SK-N-SH (cell line): ENCODE measurements at regions not wholly inside any gene's neighbourhood (a gene's known extent, or its start where the extent isn't known, plus 50 kb on each side); places are given as distances from the start of the nearest gene placed in this dataset.

Source experiments
- CTCF ChIA-PET: fragments of 300-600, 350-600 bp; formaldehyde crosslinking; extraction: SDS; loops from one replicate; lab custom pipeline; 2021; lab: Yijun Ruan, JAX
- POLR2A ChIA-PET: fragments of 350-600 bp; sonication (Branson Sonifier 250); formaldehyde crosslinking; extraction: SDS; loops from one replicate; lab custom pipeline; 2020; ENCODE audit warnings: antibody characterized with exemption, inconsistent platforms; lab: Yijun Ruan, JAX
- DNase-seq: peaks from one replicate; pipeline ENCODE4 v3.0.0; 2012
- H2AFZ ChIP-seq: fragments of 200-600 bp; sonication (generic); 2 replicates; pipeline ENCODE4 v1.8.1; 2016; ENCODE audit warnings: antibody characterized with exemption, mild to moderate bottlenecking, low read depth
- H3F3A ChIP-seq: fragments of 200-600 bp; sonication (generic); replicated peaks from 2 replicates; pipeline ENCODE3; 2016; ENCODE audit warnings: antibody characterized with exemption, mild to moderate bottlenecking; ENCODE audit not compliant: insufficient read depth
- H3K27ac ChIP-seq, 2 experiments: fragments of 200-500 bp in 1 of 2; fragments of 200-600 bp in 1 of 2; sonication (Bioruptor generic) in 1 of 2; sonication (generic), shearing (Covaris generic) in 1 of 2; 2 replicates each; pipeline versions ENCODE4 v1.5.1 to v1.6.1; 2014 to 2016; ENCODE audit warnings: low read depth in 2 of 2, inconsistent platforms in 1 of 2, low read length in 1 of 2, mild to moderate bottlenecking in 1 of 2, mixed read lengths in 1 of 2
- H3K27me3 ChIP-seq: fragments of 200-600 bp; sonication (generic), shearing (Covaris generic); 2 replicates; pipeline ENCODE4 v1.6.1; 2016; ENCODE audit warnings: mixed run types; ENCODE audit not compliant: insufficient read depth
- H3K36me3 ChIP-seq, 2 experiments: fragments of 200-500 bp in 1 of 2; fragments of 200-600 bp in 1 of 2; sonication (Bioruptor generic) in 1 of 2; sonication (generic) in 1 of 2; replicated peaks in 1 of 2; 2 replicates each; pipeline versions ENCODE3 to v1.5.1; 2014 to 2016; ENCODE audit warnings: low read length in 1 of 2, mild to moderate bottlenecking in 1 of 2; ENCODE audit not compliant: insufficient read depth in 2 of 2, control insufficient read depth in 1 of 2
- H3K4me1 ChIP-seq, 2 experiments: fragments of 200-500 bp in 1 of 2; fragments of 200-600 bp in 1 of 2; sonication (Bioruptor generic) in 1 of 2; sonication (generic), shearing (Covaris generic) in 1 of 2; 2 replicates each; pipeline versions ENCODE4 v1.5.1 to v1.6.1; 2014 to 2016; ENCODE audit warnings: low read depth in 1 of 2, low read length in 1 of 2, mixed run types in 1 of 2; ENCODE audit not compliant: insufficient read depth in 2 of 2, control insufficient read depth in 1 of 2
- H3K4me2 ChIP-seq: fragments of 200-600 bp; sonication (generic), shearing (Covaris generic); 2 replicates; pipeline ENCODE4 v1.6.1; 2017; ENCODE audit warnings: mixed run types
- H3K4me3 ChIP-seq, 2 experiments: fragments of 200-500 bp in 1 of 2; fragments of 200-600 bp in 1 of 2; sonication (Bioruptor generic) in 1 of 2; sonication (generic), shearing (Covaris generic) in 1 of 2; 2 replicates each; pipeline versions ENCODE4 v1.5.1 to v1.8.1; 2014 to 2016; ENCODE audit warnings: low read depth in 2 of 2, inconsistent platforms in 1 of 2, low read length in 1 of 2, mild to moderate bottlenecking in 1 of 2, mixed read lengths in 1 of 2, moderate library complexity in 1 of 2
- H3K79me2 ChIP-seq: fragments of 200-600 bp; sonication (generic); 2 replicates; pipeline ENCODE4 v1.8.1; 2017; ENCODE audit warnings: mild to moderate bottlenecking; ENCODE audit not compliant: insufficient read depth
- H3K9ac ChIP-seq: fragments of 200-600 bp; sonication (generic); 2 replicates; pipeline ENCODE4 v1.6.1; 2017; ENCODE audit warnings: mixed run types
- H3K9me2 ChIP-seq: fragments of 200-600 bp; sonication (generic); 2 replicates; pipeline ENCODE4 v1.6.1; 2017; ENCODE audit warnings: mixed run types
- H3K9me3 ChIP-seq: fragments of 200-600 bp; sonication (generic); 2 replicates; pipeline ENCODE4 v1.6.1; 2017; ENCODE audit warnings: mixed run types, mild to moderate bottlenecking, moderate library complexity
- H4K20me1 ChIP-seq: fragments of 200-600 bp; sonication (generic); 2 replicates; pipeline ENCODE4 v1.6.1; 2017; ENCODE audit warnings: mild to moderate bottlenecking, mixed run types; ENCODE audit not compliant: insufficient read depth
- ELF1 ChIP-seq: IDR thresholded peaks from 2 replicates; pipeline ENCODE4 v1.4.0; 2012
- EP300 ChIP-seq, 2 experiments: IDR thresholded peaks; 2 replicates each; pipeline versions ENCODE4 v1.4.0 to v1.6.1; 2012; ENCODE audit warnings: borderline replicate concordance in 1 of 2, low read depth in 1 of 2, low read length in 1 of 2
- EZH2phosphoT487 ChIP-seq: fragments of 200-600 bp; sonication (generic); IDR thresholded peaks from 2 replicates; pipeline ENCODE4 v1.6.1; 2017; ENCODE audit warnings: low read depth, mixed run types, mild to moderate bottlenecking, antibody characterized with exemption, moderate library complexity, borderline replicate concordance
- FOXJ3 ChIP-seq: sonication (generic); formaldehyde crosslinking; IDR thresholded peaks from 2 replicates; pipeline ENCODE4 v1.5.1; 2020; ENCODE audit warnings: mild to moderate bottlenecking, missing genetic modification reagents
- FOXM1 ChIP-seq: IDR thresholded peaks from 2 replicates; pipeline ENCODE4 v1.4.0; 2012; ENCODE audit warnings: low read depth, mild to moderate bottlenecking
- GABPA ChIP-seq: IDR thresholded peaks from 2 replicates; pipeline ENCODE4 v1.4.0; 2012; ENCODE audit warnings: low read depth, mild to moderate bottlenecking
- MAX ChIP-seq: IDR thresholded peaks from 2 replicates; pipeline ENCODE4 v1.4.0; 2012; ENCODE audit warnings: low read depth
- NFIC ChIP-seq: IDR thresholded peaks from 2 replicates; pipeline ENCODE4 v1.4.0; 2012; ENCODE audit warnings: borderline replicate concordance
- POLR2AphosphoS5 ChIP-seq: IDR thresholded peaks from 2 replicates; pipeline ENCODE4 v1.6.1; 2012; ENCODE audit warnings: low read depth, low read length
- RAD21 ChIP-seq: IDR thresholded peaks from 2 replicates; pipeline ENCODE4 v1.6.1; 2012; ENCODE audit warnings: mild to moderate bottlenecking, low read length
- RCOR1 ChIP-seq: fragments of 150-350 bp; IDR thresholded peaks from 2 replicates; pipeline ENCODE4 v1.6.1; 2017; ENCODE audit warnings: antibody characterized with exemption, low read length
- REST ChIP-seq: IDR thresholded peaks from 2 replicates; pipeline ENCODE4 v1.6.1; 2012; ENCODE audit warnings: mild to moderate bottlenecking, low read depth, low read length, moderate library complexity
- RFX5 ChIP-seq: IDR thresholded peaks from 2 replicates; pipeline ENCODE4 v1.6.1; 2012; ENCODE audit warnings: mild to moderate bottlenecking, improper control_type of control experiment, low read length
- SIN3A ChIP-seq: IDR thresholded peaks from 2 replicates; pipeline ENCODE4 v1.6.1; 2012; ENCODE audit warnings: low read depth, mild to moderate bottlenecking, low read length, moderate library complexity, borderline replicate concordance
- TEAD4 ChIP-seq: IDR thresholded peaks from 2 replicates; pipeline ENCODE4 v1.4.0; 2012; ENCODE audit warnings: mild to moderate bottlenecking, borderline replicate concordance; ENCODE audit not compliant: insufficient read depth
- USF1 ChIP-seq: IDR thresholded peaks from 2 replicates; pipeline ENCODE4 v1.4.0; 2012; ENCODE audit warnings: low read depth, borderline replicate concordance
- WGBS: methylation state at CpG from one replicate; pipeline ENCODE4 v1.1.6; 2017; ENCODE audit warnings: low lambda C conversion rate; 5-methylcytosine and 5-hydroxymethylcytosine counted together

GRCh38 chr7:130929896-130930659 is 196.1 kb upstream of the KLF14 start (continued):
- TF ChIP-seq REST (no peak), EZH2phosphoT487 (no peak), FOXM1 (no peak), MAX (no peak)

DNA sequence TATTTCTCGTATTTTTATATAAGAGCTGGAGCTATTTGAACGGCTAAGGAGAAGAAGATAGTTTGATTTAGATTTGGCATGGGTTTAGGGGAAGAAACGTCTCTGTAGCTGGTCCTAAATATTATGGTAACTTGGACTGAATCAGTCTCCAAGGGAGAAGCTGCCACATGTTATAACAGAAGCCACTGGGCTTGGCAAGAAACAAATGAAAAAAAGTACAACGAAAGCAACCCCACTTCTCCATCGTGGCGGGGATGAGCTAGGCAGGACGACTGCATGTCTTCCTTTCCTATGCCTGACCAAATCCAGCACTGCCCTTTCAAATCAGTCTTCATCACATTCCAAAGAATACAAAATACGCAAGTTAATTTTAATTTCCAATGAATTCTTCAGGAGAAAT is 196.7 kb upstream of the KLF14 start:
- H3K36me3 ChIP-seq: peaks cover 10 to 13% of the 10 kb centered on the region in 2 experiments
- DNase-seq: no peak
- H3K9ac ChIP-seq: no peak overlapping the region
- no peak overlapping the region for H2AFZ ChIP-seq
- TF ChIP-seq EP300 (IDR thresholded peaks at IDR 0.05; ENCODE audit: borderline replicate concordance in 1 of 2, low read depth in 1 of 2, low read length in 1 of 2): no peak
- TF ChIP-seq FOXM1: no peak
- no peak for TF ChIP-seq RFX5
- no peak for TF ChIP-seq RAD21
- TF ChIP-seq TEAD4: no peak
- no peak for TF ChIP-seq SIN3A
- no peak for TF ChIP-seq GABPA
- no peak for TF ChIP-seq MAX
- TF ChIP-seq ELF1: no peak
- no peak for TF ChIP-seq FOXJ3
- TF ChIP-seq POLR2AphosphoS5: no peak
- no peak for TF ChIP-seq EZH2phosphoT487
- TF ChIP-seq USF1: no peak
- TF ChIP-seq RCOR1: no peak
- no peak for TF ChIP-seq NFIC
- H3K9me3 ChIP-seq: no peaks in the 10 kb centered on the region
- H3K4me3 ChIP-seq: no peak overlapping the region
- peaks cover 0 to 13% of the 10 kb centered on the region in 2 experiments; a peak in 1 of 4 replicates for H3K4me1 ChIP-seq
- H3K27ac ChIP-seq: no peak overlapping the region
- POLR2A ChIA-PET: no interaction called here
- H3K27me3 ChIP-seq: no peaks in the 10 kb centered on the region
- peaks cover 22% of the 10 kb centered on the region; the same call in 1 of the 2 replicates for H4K20me1 ChIP-seq
- no peak overlapping the region for H3K4me2 ChIP-seq
- peaks cover 100% of the 10 kb centered on the region for H3K79me2 ChIP-seq
- peaks cover 5% of the 10 kb centered on the region for H3F3A ChIP-seq
- CTCF ChIA-PET: interaction anchor here (0.9 to 5.3 kb wide), 6 partner anchors 8 to 110 kb away, joined by 3 to 36 read pairs (median 3); no protein-coding TSS in a partner anchor
- 88% methylated on average over 8 of the region's 8 CpGs for WGBS
- no peaks in the 10 kb centered on the region for H3K9me2 ChIP-seq
